IPS-15b (cell line): ENCODE measurements at regions not wholly inside any gene's neighbourhood (a gene's known extent, or its start where the extent isn't known, plus 50 kb on each side); places are given as distances from the start of the nearest gene placed in this dataset.
"Not testable (repeated sequence)": the region's sequence is repeated elsewhere in the genome, so short reads cannot be mapped to it uniquely, and the experiment has no call there.

Experiments
- H3K27me3 ChIP-seq: one replicate; pipeline ENCODE4 v1.6.1; 2013; ENCODE audit warnings: low read length; ENCODE audit not compliant: control insufficient read depth, insufficient read depth
- H3K36me3 ChIP-seq: one replicate; pipeline ENCODE4 v1.6.1; 2013; ENCODE audit warnings: low read length; ENCODE audit not compliant: control insufficient read depth, insufficient read depth
- H3K4me1 ChIP-seq: one replicate; pipeline ENCODE4 v1.6.1; 2013; ENCODE audit warnings: mild to moderate bottlenecking, low read length; ENCODE audit not compliant: control insufficient read depth, insufficient read depth
- H3K4me3 ChIP-seq: one replicate; pipeline ENCODE4 v1.5.1; 2013; ENCODE audit warnings: low read depth, low read length
- H3K9ac ChIP-seq: one replicate; pipeline ENCODE4 v1.6.1; 2013; ENCODE audit warnings: low read depth, mild to moderate bottlenecking, low read length
- H3K9me3 ChIP-seq: one replicate; pipeline ENCODE4 v1.6.1; 2013; ENCODE audit warnings: mild to moderate bottlenecking, low read length; ENCODE audit not compliant: control insufficient read depth, insufficient read depth

DNA sequence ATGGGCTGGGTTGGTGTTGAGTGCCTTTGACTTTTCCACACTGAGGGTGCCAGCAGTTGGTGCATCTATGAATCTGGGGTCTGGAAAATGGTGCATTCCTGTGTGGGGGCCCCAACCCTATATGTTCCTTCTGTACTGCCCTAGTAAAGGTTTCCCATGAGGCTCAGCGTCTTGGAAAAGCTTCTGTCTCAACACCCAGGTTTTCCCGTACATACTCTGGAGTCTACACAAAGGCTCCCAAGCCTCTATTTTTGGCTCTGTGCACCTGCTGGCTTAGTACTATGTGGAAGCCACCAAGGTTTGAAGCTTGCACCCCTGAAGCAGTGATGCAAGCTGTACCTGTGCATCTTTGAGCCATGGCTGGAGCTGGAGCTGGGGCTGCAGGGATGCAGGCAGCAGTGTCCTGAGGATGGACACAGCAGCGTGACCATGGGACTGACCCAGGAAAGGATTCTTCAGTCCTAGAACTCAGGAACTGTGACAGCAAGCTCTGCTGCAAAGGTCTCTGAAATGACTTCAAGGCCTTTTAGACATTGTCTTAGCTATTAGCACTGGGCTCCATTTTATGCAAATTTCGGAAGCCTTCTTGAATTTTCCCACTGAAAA is 282.7 kb downstream of the POTED start:
- not testable (repeated sequence) for H3K4me3 ChIP-seq, H3K9ac ChIP-seq, H3K4me1 ChIP-seq, H3K27me3 ChIP-seq, H3K36me3 ChIP-seq
- H3K9me3 ChIP-seq = peaks cover 22% of the 10 kb centered on the region

DNA sequence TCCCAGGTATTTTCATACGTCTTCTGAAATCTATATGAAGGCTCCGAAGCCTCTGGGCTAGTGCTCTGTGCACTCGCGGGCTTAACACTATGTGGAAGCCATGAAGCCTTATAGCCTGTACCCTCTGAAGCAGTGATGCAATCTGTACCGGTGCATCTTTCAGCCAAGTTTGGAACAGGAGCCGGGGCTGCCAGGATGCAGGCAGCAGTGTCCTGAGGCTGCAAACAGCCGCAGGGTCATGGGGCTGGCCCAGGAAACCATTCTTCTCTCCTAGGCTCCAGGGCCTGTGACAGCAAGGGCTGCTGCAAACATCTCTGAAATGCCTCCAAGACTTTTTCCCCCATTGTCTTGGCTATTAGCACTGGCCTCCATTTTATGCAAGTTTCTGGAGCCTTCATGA is 279.6 kb downstream of the POTED start:
- not testable (repeated sequence) for H3K4me1 ChIP-seq, H3K36me3 ChIP-seq, H3K4me3 ChIP-seq, H3K27me3 ChIP-seq, H3K9ac ChIP-seq
- H3K9me3 ChIP-seq = peaks cover 21% of the 10 kb centered on the region

- H3K4me3 ChIP-seq, H3K27me3 ChIP-seq, H3K9ac ChIP-seq, H3K4me1 ChIP-seq, H3K36me3 ChIP-seq: not testable (repeated sequence)
- H3K9me3 ChIP-seq = peaks cover 22% of the 10 kb centered on the region
These were observed 274.2 kb downstream of the POTED start for GRCh38 chr21:13883641-13884395.

DNA sequence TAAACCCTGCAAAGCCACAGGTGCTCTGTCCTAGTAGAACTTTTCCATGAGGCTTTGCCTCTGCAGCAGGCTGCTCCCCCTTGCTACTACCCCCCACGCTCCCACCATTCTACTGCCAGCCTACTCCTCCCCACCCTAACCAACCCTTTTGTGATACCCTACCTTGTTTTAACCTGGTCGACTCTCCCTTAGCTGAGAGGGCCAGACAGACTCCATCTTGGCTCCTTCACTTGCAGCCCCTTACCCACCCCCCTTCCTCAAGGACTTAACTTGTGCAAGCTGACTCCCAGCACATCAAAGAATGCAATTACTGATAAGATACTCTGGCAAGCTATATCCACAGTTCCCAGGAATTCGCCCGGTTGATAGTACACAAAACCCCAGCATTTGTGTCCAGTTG is 267.9 kb downstream of the POTED start:
- not testable (repeated sequence) for H3K27me3 ChIP-seq

GRCh38 chr21:13876999-13877398 is 267.4 kb downstream of the POTED start:
- peaks cover 21% of the 10 kb centered on the region for H3K9me3 ChIP-seq
- H3K4me1 ChIP-seq, H3K27me3 ChIP-seq, H3K36me3 ChIP-seq, H3K4me3 ChIP-seq, H3K9ac ChIP-seq: not testable (repeated sequence)

More for the DNA sequence above, 267.9 kb downstream of the POTED start:
- not testable (repeated sequence) for H3K4me1 ChIP-seq, H3K4me3 ChIP-seq, H3K9ac ChIP-seq, H3K36me3 ChIP-seq
- peaks cover 23% of the 10 kb centered on the region for H3K9me3 ChIP-seq

DNA sequence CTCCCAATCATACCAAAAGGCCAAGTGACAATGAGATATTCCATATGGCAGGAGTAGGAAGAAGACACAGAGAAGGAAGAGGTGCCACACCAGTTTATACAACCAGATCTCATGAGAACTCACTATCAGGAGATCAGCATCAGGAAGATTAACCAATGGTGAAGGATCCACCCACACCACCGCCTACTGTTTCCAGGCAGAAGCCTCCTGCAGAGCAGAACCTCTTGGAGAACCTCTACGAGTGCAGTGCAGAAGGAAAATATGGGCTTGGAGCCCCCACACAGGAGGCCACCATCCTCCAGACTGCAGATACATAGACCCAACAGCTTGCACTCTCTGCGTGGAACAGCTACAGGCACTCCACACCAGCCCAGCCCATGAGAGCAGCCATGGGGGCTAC is 264.4 kb downstream of the POTED start:
- H3K27me3 ChIP-seq, H3K4me3 ChIP-seq, H3K36me3 ChIP-seq, H3K4me1 ChIP-seq, H3K9ac ChIP-seq: not testable (repeated sequence)
- H3K9me3 ChIP-seq = peaks cover 16% of the 10 kb centered on the region

GRCh38 chr21:13854638-13855037 is 245.1 kb downstream of the POTED start:
- Histone ChIP-seq H3K4me1 (no peaks in the 10 kb centered on the region), H3K9me3 (peaks cover 4% of the 10 kb centered on the region), H3K4me3 (no peak overlapping the region), H3K27me3 (no peaks in the 10 kb centered on the region), H3K36me3 (no peaks in the 10 kb centered on the region), H3K9ac (no peak overlapping the region)

- H3K36me3 ChIP-seq, H3K4me3 ChIP-seq, H3K9ac ChIP-seq, H3K9me3 ChIP-seq, H3K4me1 ChIP-seq, H3K27me3 ChIP-seq: not testable (repeated sequence)
These were observed 241.2 kb downstream of the POTED start for GRCh38 chr21:13850808-13851207.

- not testable (repeated sequence) for H3K27me3 ChIP-seq, H3K4me1 ChIP-seq, H3K9me3 ChIP-seq, H3K36me3 ChIP-seq, H3K9ac ChIP-seq, H3K4me3 ChIP-seq
These were observed 239.9 kb downstream of the POTED start for GRCh38 chr21:13849489-13849888.

DNA sequence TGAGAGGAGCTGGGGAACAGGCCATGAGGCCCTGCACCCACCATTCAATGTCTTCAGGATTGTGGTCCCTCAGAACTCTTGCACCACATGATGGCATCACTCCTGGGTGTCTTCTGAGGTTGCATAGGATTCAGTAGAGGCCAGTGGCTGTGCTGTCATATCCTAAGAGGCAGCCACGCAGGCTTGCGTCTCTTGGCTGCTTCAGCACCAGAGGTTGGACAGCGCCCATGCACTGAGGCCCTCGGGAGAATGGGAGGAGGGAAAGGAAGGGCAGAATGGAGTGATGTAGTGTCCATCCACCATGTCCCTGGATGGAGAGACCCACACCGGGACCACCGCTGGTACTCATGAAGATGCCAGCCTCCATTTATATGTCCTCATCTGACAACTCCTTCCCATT is 237.1 kb downstream of the POTED start:
- H3K9me3 ChIP-seq, H3K27me3 ChIP-seq, H3K36me3 ChIP-seq: not testable (repeated sequence)

GRCh38 chr21:13844574-13844973 is 235.0 kb downstream of the POTED start:
- not testable (repeated sequence) for H3K9me3 ChIP-seq, H3K36me3 ChIP-seq, H3K27me3 ChIP-seq, H3K4me3 ChIP-seq, H3K4me1 ChIP-seq, H3K9ac ChIP-seq

More for the DNA sequence above, 237.1 kb downstream of the POTED start:
- H3K4me1 ChIP-seq, H3K4me3 ChIP-seq, H3K9ac ChIP-seq: not testable (repeated sequence)

- H3K4me3 ChIP-seq, H3K9ac ChIP-seq, H3K27me3 ChIP-seq, H3K4me1 ChIP-seq, H3K9me3 ChIP-seq, H3K36me3 ChIP-seq: not testable (repeated sequence)
These were observed 233.5 kb downstream of the POTED start for GRCh38 chr21:13843081-13843480.
